Activated naive CD8-positive, alpha-beta T cell treated with anti-CD3 and anti-CD28 coated beads for 36 hours (primary cell): ENCODE measurements at regions not wholly inside any gene's neighbourhood (a gene's known extent, or its start where the extent isn't known, plus 50 kb on each side); places are given as distances from the start of the nearest gene placed in this dataset.
"Not testable (repeated sequence)": the region's sequence is repeated elsewhere in the genome, so short reads cannot be mapped to it uniquely, and the experiment has no call there.

ENCODE experiments used
- DNase-seq: peaks from one replicate; pipeline ENCODE4 v3.0.0; 2021
- H3K27ac Mint-ChIP-seq: one replicate; pipeline ENCODE4 v1.8.0; 2022; ENCODE audit warnings: mild to moderate bottlenecking, moderate library complexity, mixed read lengths
- H3K27me3 Mint-ChIP-seq: one replicate; pipeline ENCODE4 v1.8.0; 2022; ENCODE audit warnings: mild to moderate bottlenecking, mixed read lengths
- H3K36me3 Mint-ChIP-seq: one replicate; pipeline ENCODE4 v1.8.0; 2021; ENCODE audit warnings: mild to moderate bottlenecking, mixed read lengths
- H3K4me1 Mint-ChIP-seq: one replicate; pipeline ENCODE4 v1.8.0; 2021; ENCODE audit warnings: mixed read lengths
- H3K4me3 Mint-ChIP-seq: one replicate; pipeline ENCODE4 v1.8.0; 2022; ENCODE audit warnings: mild to moderate bottlenecking, moderate library complexity, mixed read lengths
- H3K9me3 Mint-ChIP-seq: one replicate; pipeline ENCODE4 v1.8.0; 2022; ENCODE audit warnings: mixed read lengths

- H3K4me1 Mint-ChIP-seq = no peaks in the 10 kb centered on the region
- H3K36me3 Mint-ChIP-seq = no peaks in the 10 kb centered on the region
- no peaks in the 10 kb centered on the region for H3K27me3 Mint-ChIP-seq
- no peak overlapping the region for H3K4me3 Mint-ChIP-seq
- peaks cover 10% of the 10 kb centered on the region for H3K9me3 Mint-ChIP-seq
- H3K27ac Mint-ChIP-seq = no peak overlapping the region
- DNase-seq = no peak
Measured at GRCh38 chr6:67493682-67494081, 1141.4 kb upstream of the ADGRB3 start.

GRCh38 chr6:67475700-67476099 is 1159.4 kb upstream of the ADGRB3 start:
- no peaks in the 10 kb centered on the region for H3K36me3 Mint-ChIP-seq

GRCh38 chr6:67467341-67467740 is 1167.7 kb upstream of the ADGRB3 start:
- H3K9me3 Mint-ChIP-seq = peaks cover 11% of the 10 kb centered on the region
- no peaks in the 10 kb centered on the region for H3K4me1 Mint-ChIP-seq
- DNase-seq = no peak
- H3K27ac Mint-ChIP-seq = no peak overlapping the region
- no peaks in the 10 kb centered on the region for H3K36me3 Mint-ChIP-seq
- no peak overlapping the region for H3K4me3 Mint-ChIP-seq
- H3K27me3 Mint-ChIP-seq = no peaks in the 10 kb centered on the region

More at GRCh38 chr6:67475700-67476099, 1159.4 kb upstream of the ADGRB3 start:
- Mint-ChIP-seq H3K27ac (no peak overlapping the region), H3K9me3 (peaks cover 6% of the 10 kb centered on the region), H3K4me1 (no peaks in the 10 kb centered on the region), H3K27me3 (no peaks in the 10 kb centered on the region), H3K4me3 (no peak overlapping the region)
- no peak for DNase-seq

DNA sequence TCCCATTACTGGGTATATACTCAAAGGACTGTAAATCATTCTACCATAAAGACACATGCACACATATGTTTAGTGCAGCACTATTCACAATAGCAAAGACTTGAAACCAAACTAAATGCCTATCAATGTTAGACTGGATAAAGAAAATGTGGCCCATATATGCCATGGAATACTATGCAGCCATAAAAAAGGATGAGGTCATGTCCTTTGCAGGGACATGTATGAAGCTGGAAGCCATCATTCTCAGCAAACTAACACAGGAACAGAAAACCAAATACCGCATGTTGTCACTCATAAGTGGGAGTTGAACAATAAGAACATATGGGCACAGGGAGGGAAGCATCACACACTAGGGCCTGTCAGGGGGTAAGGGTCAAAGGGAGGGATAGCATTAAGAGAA is 1172.4 kb upstream of the ADGRB3 start:
- not testable (repeated sequence) for H3K4me3 Mint-ChIP-seq

GRCh38 chr6:67459556-67459955 is 1175.5 kb upstream of the ADGRB3 start:
- no peak for DNase-seq
- Mint-ChIP-seq H3K9me3 (peaks cover 29% of the 10 kb centered on the region), H3K4me3 (no peak overlapping the region), H3K27me3 (no peaks in the 10 kb centered on the region), H3K27ac (no peak overlapping the region), H3K36me3 (no peaks in the 10 kb centered on the region), H3K4me1 (no peaks in the 10 kb centered on the region)

More for the DNA sequence above, 1172.4 kb upstream of the ADGRB3 start:
- peaks cover 28% of the 10 kb centered on the region for H3K9me3 Mint-ChIP-seq
- H3K27me3 Mint-ChIP-seq, H3K4me1 Mint-ChIP-seq, H3K36me3 Mint-ChIP-seq, DNase-seq, H3K27ac Mint-ChIP-seq: not testable (repeated sequence)

DNA sequence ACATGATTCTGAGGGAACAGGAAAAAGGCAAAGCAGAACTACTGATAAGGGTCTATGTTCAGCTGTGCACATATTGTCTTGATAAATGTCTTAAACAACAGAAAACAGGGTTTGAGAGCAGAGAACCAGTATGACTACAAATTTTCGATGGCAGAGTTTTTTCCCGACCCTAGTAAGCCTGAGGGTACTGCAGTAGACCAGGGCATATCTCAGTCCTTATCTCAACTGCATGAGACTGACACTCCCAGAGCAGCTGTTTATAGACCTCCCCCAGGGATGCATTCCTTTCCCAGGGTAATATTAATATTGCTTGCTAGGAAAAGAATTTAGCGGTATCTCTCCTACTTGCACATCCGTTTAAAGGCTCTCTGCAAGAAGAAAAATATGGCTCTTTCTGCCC is 1176.8 kb upstream of the ADGRB3 start:
- H3K4me3 Mint-ChIP-seq = no peak overlapping the region
- H3K4me1 Mint-ChIP-seq = no peaks in the 10 kb centered on the region
- no peaks in the 10 kb centered on the region for H3K36me3 Mint-ChIP-seq
- no peak for DNase-seq
- H3K27me3 Mint-ChIP-seq = no peaks in the 10 kb centered on the region
- peaks cover 29% of the 10 kb centered on the region for H3K9me3 Mint-ChIP-seq
- H3K27ac Mint-ChIP-seq = no peak overlapping the region

- Mint-ChIP-seq H3K36me3 (no peaks in the 10 kb centered on the region), H3K27me3 (no peaks in the 10 kb centered on the region), H3K4me1 (no peaks in the 10 kb centered on the region), H3K4me3 (no peak overlapping the region), H3K9me3 (peaks cover 2% of the 10 kb centered on the region), H3K27ac (no peak overlapping the region)
- DNase-seq = no peak
Measured at GRCh38 chr6:67451874-67452273, 1183.2 kb upstream of the ADGRB3 start.

DNA sequence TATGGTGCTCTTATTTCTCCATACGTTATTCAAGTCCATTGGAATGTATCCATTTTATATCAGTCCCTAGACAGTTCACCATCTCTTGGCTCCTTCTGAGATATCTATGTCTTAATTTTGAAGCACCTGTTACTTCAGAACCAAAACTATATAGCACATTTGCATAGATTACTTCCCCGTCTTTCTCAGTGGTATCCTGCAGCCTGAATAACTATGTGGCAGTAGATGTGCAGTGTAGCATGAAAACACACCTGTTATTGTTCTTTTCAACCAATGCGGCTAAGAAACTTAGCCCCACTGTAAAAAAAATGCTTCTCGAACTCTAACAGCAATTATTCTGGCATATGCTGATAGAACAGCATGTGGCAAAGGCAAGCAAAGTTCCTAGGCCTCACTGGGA is 1184.4 kb upstream of the ADGRB3 start:
- Mint-ChIP-seq H3K27me3 (no peaks in the 10 kb centered on the region), H3K4me1 (no peaks in the 10 kb centered on the region), H3K36me3 (no peaks in the 10 kb centered on the region), H3K9me3 (peaks cover 2% of the 10 kb centered on the region), H3K4me3 (no peak overlapping the region), H3K27ac (no peak overlapping the region)
- DNase-seq = no peak

- Mint-ChIP-seq H3K27me3 (no peaks in the 10 kb centered on the region), H3K4me1 (no peaks in the 10 kb centered on the region), H3K27ac (no peak overlapping the region), H3K9me3 (no peaks in the 10 kb centered on the region), H3K36me3 (no peaks in the 10 kb centered on the region), H3K4me3 (no peak overlapping the region)
- DNase-seq = no peak
Measured at GRCh38 chr6:67449602-67450001, 1185.5 kb upstream of the ADGRB3 start.

DNA sequence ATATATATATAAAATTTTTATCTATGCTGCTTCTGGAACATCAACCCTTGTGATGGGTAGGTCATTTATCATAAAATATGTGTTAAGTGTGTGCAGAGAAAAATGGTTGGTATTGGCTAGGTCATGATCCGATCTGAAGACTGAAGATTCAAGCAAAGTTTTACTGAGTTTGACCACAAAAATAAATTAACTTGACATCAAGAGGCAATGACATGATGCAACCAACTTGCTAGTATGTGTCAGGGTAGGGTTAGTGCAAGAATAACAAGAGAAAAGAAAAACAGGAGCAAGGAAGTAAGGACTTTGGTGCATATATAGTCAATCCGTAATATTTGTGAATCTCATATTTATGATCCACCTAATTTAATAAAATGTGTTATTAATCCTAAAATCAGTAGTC is 1202.0 kb upstream of the ADGRB3 start:
- Mint-ChIP-seq H3K27me3 (no peaks in the 10 kb centered on the region), H3K36me3 (no peaks in the 10 kb centered on the region), H3K27ac (no peak overlapping the region), H3K4me3 (no peak overlapping the region), H3K4me1 (no peaks in the 10 kb centered on the region), H3K9me3 (no peaks in the 10 kb centered on the region)
- DNase-seq = no peak

DNA sequence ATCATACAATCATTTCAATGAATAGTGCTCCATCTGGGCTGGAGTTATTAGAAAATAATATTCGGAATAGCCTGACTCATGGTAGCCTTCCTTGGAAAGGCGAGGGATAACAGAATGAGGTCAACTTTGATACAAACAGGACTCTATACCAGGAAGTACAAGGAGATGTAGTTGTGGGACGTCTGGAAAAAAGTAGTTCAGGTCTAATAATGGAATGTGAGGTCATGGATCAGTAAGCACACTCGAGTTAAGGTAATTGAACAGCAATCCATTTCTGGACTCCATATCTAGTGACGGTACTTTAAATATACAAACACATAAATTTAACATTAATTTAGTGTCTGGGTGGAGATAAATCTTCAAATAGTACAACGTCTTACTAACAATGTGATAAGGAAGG is 1204.0 kb upstream of the ADGRB3 start:
- no peak overlapping the region for H3K27ac Mint-ChIP-seq
- H3K4me1 Mint-ChIP-seq = no peaks in the 10 kb centered on the region
- H3K4me3 Mint-ChIP-seq = no peak overlapping the region
- H3K27me3 Mint-ChIP-seq = no peaks in the 10 kb centered on the region
- no peak for DNase-seq
- no peaks in the 10 kb centered on the region for H3K36me3 Mint-ChIP-seq
- peaks cover 2% of the 10 kb centered on the region for H3K9me3 Mint-ChIP-seq

DNA sequence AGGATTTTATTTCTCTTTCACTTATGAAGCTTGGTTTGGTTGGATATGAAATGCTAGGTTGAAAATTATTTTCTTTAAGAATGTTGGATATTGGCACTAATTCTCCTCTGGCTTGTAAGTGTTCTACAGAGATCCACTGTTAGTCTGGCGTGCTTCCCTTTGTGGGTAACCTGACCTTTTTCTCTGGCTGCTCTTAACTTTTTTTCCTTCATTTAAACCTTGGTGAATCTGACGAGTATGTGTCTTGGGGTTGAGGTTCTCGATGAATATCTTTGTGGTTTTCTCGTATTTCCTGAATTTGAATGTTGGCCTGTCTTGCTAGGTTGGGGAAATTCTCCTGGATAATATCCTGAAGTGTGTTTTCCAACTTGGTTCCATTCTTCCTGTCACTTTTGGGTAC is 1208.4 kb upstream of the ADGRB3 start:
- H3K4me1 Mint-ChIP-seq, H3K27ac Mint-ChIP-seq, DNase-seq, H3K4me3 Mint-ChIP-seq, H3K36me3 Mint-ChIP-seq, H3K9me3 Mint-ChIP-seq, H3K27me3 Mint-ChIP-seq: not testable (repeated sequence)

GRCh38 chr6:67412035-67412434 is 1223.0 kb upstream of the ADGRB3 start:
- DNase-seq = no peak
- peaks cover 3% of the 10 kb centered on the region for H3K9me3 Mint-ChIP-seq
- no peaks in the 10 kb centered on the region for H3K27me3 Mint-ChIP-seq
- H3K4me3 Mint-ChIP-seq = no peak overlapping the region
- H3K4me1 Mint-ChIP-seq = no peaks in the 10 kb centered on the region
- no peaks in the 10 kb centered on the region for H3K36me3 Mint-ChIP-seq
- no peak overlapping the region for H3K27ac Mint-ChIP-seq

DNA sequence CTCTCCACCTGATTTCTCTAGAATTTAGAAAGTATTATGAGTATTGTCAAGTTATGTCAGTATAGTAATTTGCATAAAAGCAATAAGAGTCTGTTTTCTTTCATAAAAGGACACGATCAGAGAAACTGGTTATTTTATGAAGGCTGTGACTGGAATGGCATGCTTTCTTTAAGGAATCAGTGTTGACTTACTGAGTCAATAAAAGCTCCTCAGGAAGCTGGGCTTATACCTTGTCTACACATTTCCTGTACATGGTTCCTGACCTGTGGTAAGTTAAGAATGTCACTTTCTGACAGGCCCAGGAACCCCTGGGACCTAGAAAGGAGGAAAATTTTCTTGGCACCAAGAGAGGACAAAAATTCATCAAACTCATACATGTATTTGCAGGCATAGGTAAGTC is 1224.0 kb upstream of the ADGRB3 start:
- DNase-seq = no peak
- Mint-ChIP-seq H3K36me3 (no peaks in the 10 kb centered on the region), H3K4me1 (no peaks in the 10 kb centered on the region), H3K27me3 (no peaks in the 10 kb centered on the region), H3K9me3 (peaks cover 4% of the 10 kb centered on the region), H3K27ac (no peak overlapping the region), H3K4me3 (no peak overlapping the region)

- no peaks in the 10 kb centered on the region for H3K4me1 Mint-ChIP-seq
- no peak for DNase-seq
- H3K9me3 Mint-ChIP-seq = peaks cover 9% of the 10 kb centered on the region
- no peaks in the 10 kb centered on the region for H3K36me3 Mint-ChIP-seq
- H3K4me3 Mint-ChIP-seq = no peak overlapping the region
- no peak overlapping the region for H3K27ac Mint-ChIP-seq
- H3K27me3 Mint-ChIP-seq = no peaks in the 10 kb centered on the region
Measured at GRCh38 chr6:67394254-67394653, 1240.8 kb upstream of the ADGRB3 start.

- H3K27ac Mint-ChIP-seq = no peak overlapping the region
- peaks cover 10% of the 10 kb centered on the region for H3K9me3 Mint-ChIP-seq
- no peaks in the 10 kb centered on the region for H3K4me1 Mint-ChIP-seq
- no peaks in the 10 kb centered on the region for H3K36me3 Mint-ChIP-seq
- no peaks in the 10 kb centered on the region for H3K27me3 Mint-ChIP-seq
- DNase-seq = no peak
- no peak overlapping the region for H3K4me3 Mint-ChIP-seq
Measured at GRCh38 chr6:67393356-67393755, 1241.7 kb upstream of the ADGRB3 start.

GRCh38 chr6:67391955-67392354 is 1243.1 kb upstream of the ADGRB3 start:
- Mint-ChIP-seq H3K27ac (no peak overlapping the region), H3K4me1 (no peaks in the 10 kb centered on the region), H3K4me3 (no peak overlapping the region), H3K9me3 (peaks cover 11% of the 10 kb centered on the region), H3K27me3 (no peaks in the 10 kb centered on the region), H3K36me3 (no peaks in the 10 kb centered on the region)
- DNase-seq = no peak
